GM19099 (cell line): ENCODE measurements at regions not wholly inside any gene's neighbourhood (a gene's known extent, or its start where the extent isn't known, plus 50 kb on each side); places are given as distances from the start of the nearest gene placed in this dataset.

ENCODE experiments used
- POLR2A ChIP-seq: IDR thresholded peaks from 3 replicates; pipeline ENCODE4 v1.6.1; 2011; ENCODE audit warnings: low read depth; ENCODE audit not compliant: insufficient read length; ENCODE audit errors: extremely low read depth

DNA sequence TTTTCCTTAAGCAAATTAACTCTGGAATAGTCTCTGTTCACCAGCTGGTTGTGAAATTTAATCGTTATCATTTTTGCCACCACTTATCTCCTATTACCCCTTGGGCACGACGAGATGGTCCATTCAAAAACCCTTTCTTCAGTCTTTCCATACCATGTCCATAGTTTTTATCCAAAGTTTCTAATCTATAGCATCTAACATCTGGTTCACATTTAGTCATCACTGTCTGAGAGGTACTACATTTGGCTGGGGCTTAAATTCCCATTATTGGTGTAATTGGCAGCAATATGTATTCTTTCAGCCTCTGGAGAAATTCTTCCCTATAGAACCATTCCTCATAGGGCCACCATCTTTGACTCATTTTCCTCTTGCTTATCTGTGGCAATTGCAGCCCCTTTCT, 163.5 kb downstream of the CCER1 start:
- TF ChIP-seq POLR2A = no peak

DNA sequence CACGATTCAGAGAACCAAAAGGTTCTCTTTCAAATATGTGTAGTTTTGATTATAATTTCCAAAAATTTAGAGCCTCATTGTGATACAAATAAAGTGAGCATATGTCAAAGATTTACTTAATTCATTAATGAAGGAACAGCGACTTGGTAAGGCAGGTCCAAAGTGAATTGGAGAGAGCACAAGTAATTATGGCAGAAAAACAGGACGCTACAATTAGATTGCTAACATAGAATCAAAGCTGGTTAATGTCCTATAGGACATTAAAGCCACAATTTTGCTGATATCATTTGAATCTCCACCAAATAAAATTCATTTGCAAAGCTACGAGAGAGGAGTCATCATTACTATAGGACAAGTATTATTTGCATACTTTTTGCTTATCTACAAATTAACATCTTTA, 164.2 kb downstream of the CCER1 start:
- no peak for TF ChIP-seq POLR2A

DNA sequence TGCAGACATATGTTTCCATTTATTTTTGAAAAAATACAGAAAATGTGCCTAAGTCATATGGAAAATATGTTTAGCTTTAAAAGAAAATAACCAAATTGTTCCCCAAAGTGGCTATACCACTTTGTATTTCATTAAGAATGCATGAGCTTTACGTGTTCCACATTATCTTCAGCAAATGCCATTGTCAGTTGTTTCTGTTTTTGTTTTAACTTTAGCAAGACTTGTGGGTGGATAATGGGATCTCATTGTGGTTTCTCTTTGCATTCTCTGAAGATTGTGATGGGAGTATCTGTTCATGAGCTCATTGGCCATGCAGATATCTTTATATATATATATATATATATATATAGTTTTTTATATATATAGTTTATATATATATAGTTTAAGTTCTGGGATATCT, 181.5 kb downstream of the CCER1 start:
- TF ChIP-seq POLR2A = no peak

DNA sequence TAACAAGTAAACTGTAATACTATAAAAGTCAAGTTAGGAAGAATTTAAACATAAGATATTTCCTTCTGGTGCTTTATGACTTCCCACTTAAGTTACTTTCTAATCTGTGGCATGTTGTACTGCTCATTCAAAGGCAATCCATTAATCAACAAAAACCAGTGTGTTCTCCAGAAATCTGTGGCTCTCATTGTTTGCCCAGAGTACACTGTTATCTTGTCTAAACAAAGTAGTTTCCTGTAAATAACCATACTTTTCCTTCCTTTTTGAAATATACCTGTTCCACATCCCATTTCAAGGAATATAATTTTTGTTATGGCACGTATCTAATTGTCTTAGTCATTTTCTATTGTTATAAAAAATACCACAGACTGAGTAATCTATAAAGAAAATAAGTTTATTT, 184.1 kb downstream of the CCER1 start:
- TF ChIP-seq POLR2A = no peak

DNA sequence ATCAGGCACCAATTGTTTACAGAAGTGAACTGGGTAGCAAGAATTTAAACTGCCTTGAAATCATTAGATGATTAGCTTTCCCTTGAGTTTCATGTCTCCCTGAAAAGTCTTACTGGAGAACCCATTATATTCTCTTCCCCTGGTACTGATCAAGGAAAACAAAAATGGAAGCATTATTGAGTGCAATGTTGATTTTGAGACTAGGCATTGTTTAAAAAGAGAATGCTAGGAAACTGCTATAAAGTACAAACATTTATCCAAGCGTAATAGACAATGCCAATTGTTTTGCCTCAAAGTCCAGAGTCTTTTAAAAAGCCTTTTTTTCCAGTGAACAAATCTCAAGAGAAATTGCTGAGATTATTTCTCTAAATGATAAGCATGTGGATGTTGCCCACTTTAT, 197.0 kb downstream of the CCER1 start:
- TF ChIP-seq POLR2A = no peak

DNA sequence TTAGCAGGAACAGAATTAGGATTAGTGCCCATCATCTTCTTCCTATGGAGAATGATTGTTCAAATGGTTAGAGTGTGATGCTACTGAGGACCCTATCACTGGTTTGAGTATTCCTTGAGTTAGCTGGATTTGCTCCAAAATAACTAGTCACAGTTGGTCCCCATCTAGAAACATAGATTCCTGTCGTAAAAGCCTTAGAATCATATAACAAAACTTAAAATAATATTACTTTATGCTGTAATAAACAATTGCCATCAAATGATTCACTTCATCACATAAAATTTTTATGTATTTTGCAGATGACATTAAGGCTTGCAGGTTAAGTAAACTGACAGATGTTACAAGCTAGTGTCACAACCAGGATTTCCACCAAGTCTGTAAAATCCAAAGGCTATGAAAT, 209.8 kb downstream of the CCER1 start:
- TF ChIP-seq POLR2A = no peak

DNA sequence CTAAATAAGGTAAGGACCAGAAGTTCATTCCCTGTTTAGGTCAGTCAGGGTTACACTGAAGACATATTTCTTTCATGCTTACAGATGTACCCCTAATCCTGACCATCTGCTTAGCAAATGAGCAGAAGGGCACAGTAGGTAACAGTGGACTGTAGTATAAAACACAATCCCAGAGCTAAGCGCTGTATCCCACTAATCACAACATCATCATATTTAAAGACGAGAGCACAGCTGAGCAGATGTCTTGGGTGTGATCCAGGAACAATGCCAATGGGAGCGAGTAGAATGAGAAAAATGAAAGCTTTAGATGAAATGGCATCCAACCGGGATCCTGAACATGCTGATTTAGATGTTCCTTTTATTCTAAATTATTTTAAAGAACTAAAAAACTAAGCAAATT, 213.4 kb downstream of the CCER1 start:
- TF ChIP-seq POLR2A = no peak

DNA sequence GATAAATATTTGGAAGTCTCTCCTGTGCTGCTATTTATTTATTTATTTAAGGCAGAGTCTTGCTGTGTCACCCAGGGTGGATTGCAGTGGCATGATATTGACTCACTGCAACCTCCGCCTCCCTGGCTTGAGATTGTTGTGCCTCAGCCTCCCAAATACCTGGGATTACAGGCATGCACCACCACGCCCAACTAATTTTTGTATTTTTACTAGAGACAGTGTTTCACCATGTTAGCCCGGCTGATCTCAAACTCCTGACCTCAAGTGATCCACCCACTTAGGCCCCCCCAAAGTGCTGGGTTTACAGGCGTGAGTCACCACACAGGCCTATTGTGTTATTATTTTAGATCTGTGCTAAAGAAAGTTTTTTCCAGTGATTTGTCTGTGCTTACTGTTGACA, 225.2 kb downstream of the CCER1 start:
- no peak for TF ChIP-seq POLR2A

DNA sequence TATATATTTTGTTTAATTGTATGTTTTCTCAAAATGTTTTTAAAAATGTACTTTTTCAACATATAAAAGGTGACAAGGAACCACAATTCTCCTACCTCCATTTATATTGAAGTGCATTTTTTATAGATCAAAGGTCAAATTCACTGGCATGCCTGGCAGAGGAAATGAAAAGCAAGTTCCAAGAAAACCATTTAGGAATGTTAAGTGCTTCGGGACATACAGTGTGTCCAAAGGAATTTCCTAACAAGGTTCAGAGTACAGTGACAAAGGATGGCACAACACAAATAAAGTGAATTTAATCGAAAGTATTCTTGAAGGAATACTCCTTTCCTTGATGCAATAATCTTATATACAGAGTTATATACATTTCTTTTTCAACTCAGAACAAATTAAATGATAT, 242.3 kb downstream of the CCER1 start:
- TF ChIP-seq POLR2A = no peak

DNA sequence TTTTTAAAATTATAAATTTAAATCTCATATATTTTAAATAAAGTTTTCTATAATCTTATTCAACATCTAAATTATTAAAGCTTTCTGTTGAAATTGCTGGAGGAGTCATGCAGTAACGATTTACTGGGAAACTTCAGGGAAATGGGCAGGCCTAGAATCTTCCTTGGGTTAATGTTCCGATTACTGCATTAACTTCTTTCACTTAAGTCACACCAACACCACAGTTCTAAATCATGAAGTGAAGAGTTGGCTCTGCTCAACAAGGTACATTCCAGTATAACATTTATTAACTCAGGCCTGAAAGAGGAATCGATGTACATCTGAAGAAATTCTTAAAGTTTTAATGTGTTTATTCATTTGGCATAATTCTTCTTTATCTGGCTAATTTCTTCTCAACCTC, 244.3 kb downstream of the CCER1 start:
- no peak for TF ChIP-seq POLR2A

DNA sequence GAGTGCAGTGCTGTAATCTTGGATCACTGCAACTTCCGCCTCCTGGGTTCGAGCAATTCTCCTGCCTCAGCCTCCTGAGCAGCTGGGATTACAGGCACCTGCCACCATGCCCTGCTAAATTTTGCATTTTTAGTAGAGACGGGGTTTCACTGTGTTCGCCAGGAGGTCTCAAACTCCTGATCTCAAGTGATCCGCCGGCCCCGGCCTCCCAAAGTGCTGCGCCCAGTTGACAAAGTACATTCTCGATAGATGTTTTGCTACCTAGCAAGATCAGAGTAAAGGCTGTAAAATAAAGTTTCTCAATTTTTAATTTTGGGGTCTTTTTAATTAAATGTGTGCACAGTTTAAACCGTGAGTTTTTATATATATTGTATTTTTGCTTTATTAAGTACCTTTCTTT, 248.9 kb downstream of the CCER1 start:
- no peak for TF ChIP-seq POLR2A

DNA sequence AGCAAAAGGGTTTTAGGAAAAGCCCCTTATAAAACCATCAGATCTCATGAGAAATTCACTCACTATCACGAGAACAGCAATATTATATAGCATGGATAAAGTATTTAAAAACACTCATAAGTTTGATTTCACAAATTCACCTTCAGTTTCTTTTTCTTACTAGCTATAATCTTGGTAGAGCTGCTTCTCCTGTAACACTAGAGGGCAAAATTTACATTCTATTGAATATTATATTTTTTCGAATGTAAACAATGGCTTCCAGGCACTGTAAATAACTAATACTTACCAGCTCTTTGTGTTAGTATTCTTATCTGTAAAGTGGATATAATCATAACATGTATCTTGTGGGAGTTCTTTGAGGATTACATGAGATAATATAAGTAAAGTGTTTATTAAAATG, 259.6 kb downstream of the CCER1 start:
- no peak for TF ChIP-seq POLR2A

DNA sequence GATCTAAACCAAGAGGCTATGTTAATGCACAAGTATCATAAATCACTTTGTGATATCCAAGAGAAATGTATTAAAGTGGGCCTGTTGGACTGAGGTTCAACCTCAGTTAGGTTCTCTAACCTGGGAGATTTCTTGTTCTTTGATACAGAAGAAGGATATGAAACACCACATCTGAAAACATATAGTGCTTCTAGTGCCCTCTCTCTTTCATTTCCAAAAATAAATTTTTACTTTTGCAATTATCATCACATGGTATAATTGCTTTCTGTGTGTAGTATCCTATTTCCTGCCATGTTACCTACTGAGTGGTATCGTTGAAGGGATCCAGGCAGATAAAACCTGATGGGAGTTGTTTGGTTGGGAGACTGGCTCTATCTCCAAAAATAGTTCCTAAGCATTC, 264.9 kb downstream of the CCER1 start:
- TF ChIP-seq POLR2A = no peak

DNA sequence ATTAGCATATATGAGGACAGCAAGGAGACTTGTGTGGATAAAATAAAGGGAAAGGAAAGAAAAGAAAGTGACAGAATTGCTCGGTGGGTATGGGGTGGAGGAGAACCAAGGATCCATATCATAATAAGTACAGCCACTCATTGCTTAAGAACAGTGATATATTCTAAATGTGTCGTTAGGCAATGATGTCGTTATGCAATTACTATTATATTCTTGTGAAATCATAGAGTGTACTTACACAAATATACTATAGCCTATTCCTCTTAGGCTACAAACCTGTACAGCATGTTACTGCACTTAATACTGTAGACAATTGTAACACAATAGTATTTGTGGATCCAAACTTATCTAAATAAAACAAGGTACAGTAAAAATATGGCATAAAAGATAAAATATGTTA, 271.1 kb downstream of the CCER1 start:
- TF ChIP-seq POLR2A = no peak

DNA sequence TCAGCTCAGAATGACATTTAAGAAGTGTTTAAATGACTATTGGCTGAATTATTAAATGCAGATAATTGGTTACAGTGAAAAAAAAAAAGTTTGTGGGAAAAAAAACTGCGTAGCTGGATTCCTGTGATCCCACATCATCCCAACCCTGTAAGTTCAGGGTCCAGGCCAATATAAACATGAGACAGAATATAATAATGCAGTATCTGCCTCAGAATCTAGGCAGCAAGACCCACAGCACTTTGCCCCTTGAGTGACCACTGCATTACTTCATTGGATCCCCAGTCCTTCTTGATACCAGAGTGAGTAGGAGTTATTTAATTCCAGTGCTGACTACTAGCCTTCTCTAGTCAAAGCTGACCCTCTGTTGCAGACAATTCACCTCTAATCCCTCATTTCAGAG, 272.6 kb downstream of the CCER1 start:
- no peak for TF ChIP-seq POLR2A

DNA sequence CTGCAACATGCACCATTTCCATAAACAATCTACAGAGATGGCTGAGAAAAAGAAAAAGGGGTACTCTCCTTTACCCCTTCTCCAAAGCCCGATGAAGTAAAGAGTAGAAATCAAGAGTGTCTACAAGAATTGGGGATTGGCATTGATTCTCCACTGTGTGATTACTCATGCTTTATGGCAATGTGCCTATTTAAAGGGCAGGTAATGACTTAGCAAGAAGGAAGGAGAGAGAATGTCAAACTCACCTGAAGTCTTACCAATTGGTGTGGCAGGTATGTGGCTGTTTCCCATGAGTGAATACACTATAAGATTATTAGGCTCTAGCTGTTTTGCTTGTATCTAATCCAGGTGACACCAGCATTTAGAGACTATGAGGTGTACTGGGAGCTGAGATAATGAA, 275.3 kb downstream of the CCER1 start:
- no peak for TF ChIP-seq POLR2A

DNA sequence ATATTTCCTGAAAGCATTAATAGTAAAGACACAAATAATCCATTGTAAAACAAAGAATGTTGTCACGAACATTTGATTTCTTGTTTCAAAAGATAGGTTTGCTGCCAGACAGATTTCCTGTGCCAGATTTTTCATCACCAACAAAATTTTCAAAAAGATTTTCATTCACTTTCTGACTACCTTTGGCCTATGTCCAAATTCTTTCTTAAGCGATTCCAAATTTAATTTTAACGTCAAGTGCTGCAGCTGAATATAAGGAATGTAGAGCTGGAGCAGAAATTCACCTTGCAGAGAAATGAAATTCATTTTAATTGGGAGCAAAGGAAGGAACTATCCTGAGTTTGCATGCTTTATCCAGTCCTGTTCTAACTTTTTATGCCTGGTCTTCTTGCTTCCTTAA, 277.4 kb downstream of the CCER1 start:
- TF ChIP-seq POLR2A = no peak

DNA sequence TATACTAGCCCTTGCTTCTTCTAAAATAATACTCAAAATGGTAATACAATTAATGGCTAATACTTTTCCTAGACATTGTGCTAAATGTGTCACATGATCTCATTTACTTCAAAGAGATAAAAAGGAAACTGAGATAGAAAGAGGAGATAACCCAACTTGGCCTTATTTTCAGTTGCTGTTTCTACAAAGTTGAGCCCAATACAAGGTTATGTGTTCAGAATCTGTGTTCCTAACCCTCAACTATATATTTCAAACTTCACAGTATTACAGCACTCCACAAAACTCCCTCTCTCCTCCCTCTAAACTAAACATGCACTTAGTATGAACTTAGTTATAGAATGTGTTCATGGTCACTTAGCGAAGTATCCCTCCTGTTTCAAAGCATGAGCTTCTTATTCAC, 277.9 kb downstream of the CCER1 start:
- no peak for TF ChIP-seq POLR2A

DNA sequence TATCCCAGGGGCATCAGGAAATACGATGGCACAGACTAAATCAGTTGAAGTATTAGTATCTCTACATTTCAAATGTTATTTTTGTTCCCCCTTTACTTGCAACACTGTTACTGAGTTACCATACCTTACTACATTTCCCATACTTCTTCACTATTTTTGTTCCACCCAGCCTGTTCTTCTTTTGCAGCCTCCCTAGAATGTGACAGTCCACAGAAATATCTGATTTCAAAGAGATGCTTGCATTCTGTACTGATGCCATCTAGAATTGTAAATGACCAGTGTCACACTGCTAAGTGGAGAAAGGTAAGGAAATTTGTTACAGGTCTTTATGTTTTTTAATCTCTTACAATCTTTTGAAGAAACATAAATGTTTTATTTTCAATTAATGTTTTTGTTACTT, 279.9 kb downstream of the CCER1 start:
- TF ChIP-seq POLR2A = no peak

DNA sequence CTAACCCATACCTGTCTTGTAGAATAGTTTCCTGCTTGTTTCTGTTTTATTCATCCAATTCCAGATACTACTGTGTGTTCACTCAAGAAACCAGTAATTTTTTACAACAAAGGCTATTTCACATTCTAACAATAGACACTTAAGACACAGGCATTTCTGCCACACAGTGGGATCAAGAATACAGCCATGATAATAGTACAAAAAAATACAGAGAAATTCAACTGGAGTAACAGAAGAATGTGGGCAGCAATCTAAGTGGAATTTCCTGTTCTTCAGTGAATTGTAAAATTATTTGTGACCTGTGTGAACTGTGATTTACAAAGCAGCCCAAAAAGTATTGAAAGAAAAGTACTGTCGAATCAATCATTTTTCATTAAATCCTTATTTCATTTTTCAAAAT, 282.9 kb downstream of the CCER1 start:
- no peak for TF ChIP-seq POLR2A
